HCT116 (cell line): ENCODE measurements at regions not wholly inside any gene's neighbourhood (a gene's known extent, or its start where the extent isn't known, plus 50 kb on each side); places are given as distances from the start of the nearest gene placed in this dataset.

Experiments
- ATAC-seq: fragments of 200-7000 bp; cut with Tn5 transposase; 2 replicates; pipeline ENCODE4 v1.9.1; 2020; ENCODE audit warnings: mild to moderate bottlenecking, moderate library complexity
- BruUV-seq: library from RNA; stranded (reverse); fragments of 400-500 nt; replicated peaks from 2 replicates; lab custom pipeline; 2021; lab: Mats Ljungman, UMichigan
- CTCF ChIA-PET: fragments of 300-600 bp; sonication (Branson Sonifier 250); formaldehyde crosslinking; loops from one replicate; lab custom pipeline; 2021; ENCODE audit warnings: antibody characterized with exemption; lab: Charles Lee
- POLR2A ChIA-PET: fragments of 300-600, 350-600 bp; sonication (Branson Sonifier 250); formaldehyde crosslinking; loops from one replicate; lab custom pipeline; 2021; ENCODE audit warnings: antibody characterized with exemption; lab: Charles Lee
- RAD21 ChIA-PET, 2 experiments: fragments of 300-600 bp; sonication (Branson Sonifier 250); formaldehyde crosslinking; loops; one replicate each; lab custom pipeline; 2023; ENCODE audit warnings: low total read pairs in 2 of 2; ENCODE audit not compliant: uncharacterized antibody in 2 of 2, unreplicated experiment in 2 of 2, low non-redundant PET in 1 of 2; lab: Charles Lee
- DNase-seq: peaks from one replicate; pipeline ENCODE4 v3.0.0-alpha.2; 2010; ENCODE audit warnings: low read depth, low spot score
- H2AFZ ChIP-seq: fragments of 200-600 bp; shearing (Covaris generic), sonication (generic); 2 replicates; pipeline ENCODE4 v1.6.1; 2017; ENCODE audit warnings: low read depth, mixed run types, mixed read lengths, antibody characterized with exemption, low read length; ENCODE audit not compliant: poor library complexity, severe bottlenecking
- H3K27ac ChIP-seq: 2 replicates; pipeline ENCODE4 v1.5.1; 2012; ENCODE audit warnings: low read depth, low read length
- H3K27me3 ChIP-seq: fragments of 200-600 bp; sonication (generic); 2 replicates; pipeline ENCODE4 v1.6.1; 2016; ENCODE audit warnings: mixed run types, low read length, mixed read lengths; ENCODE audit not compliant: insufficient read depth
- H3K36me3 ChIP-seq, 2 experiments: fragments of 200-500 bp in 1 of 2; fragments of 200-600 bp in 1 of 2; sonication (Bioruptor generic) in 1 of 2; sonication (generic) in 1 of 2; 2 replicates each; pipeline versions ENCODE4 v1.5.1 to v1.6.1; 2014 to 2016; ENCODE audit warnings: low read length in 2 of 2, inconsistent platforms in 1 of 2, mixed read lengths in 1 of 2, mixed run types in 1 of 2; ENCODE audit not compliant: insufficient read depth in 2 of 2, control insufficient read depth in 1 of 2
- H3K4me1 ChIP-seq, 2 experiments: fragments of 200-600 bp in 1 of 2; sonication (generic) in 1 of 2; 2 replicates each; pipeline versions ENCODE4 v1.5.1 to v1.6.1; 2012 to 2017; ENCODE audit warnings: low read length in 2 of 2, inconsistent platforms in 1 of 2, mild to moderate bottlenecking in 1 of 2, mixed read lengths in 1 of 2, mixed run types in 1 of 2, moderate library complexity in 1 of 2; ENCODE audit not compliant: insufficient read depth in 2 of 2, control insufficient read depth in 1 of 2
- H3K4me2 ChIP-seq: fragments of 200-600 bp; sonication (generic); 2 replicates; pipeline ENCODE4 v1.6.1; 2017; ENCODE audit warnings: mixed run types, low read length, mixed read lengths
- H3K4me3 ChIP-seq, 2 experiments: fragments of 200-600 bp in 1 of 2; sonication (generic) in 1 of 2; replicated peaks in 1 of 2; 2 replicates each; pipeline ENCODE4 v1.5.1; 2011 to 2016; ENCODE audit warnings: low read length in 2 of 2, control low read depth in 1 of 2, low read depth in 1 of 2, mild to moderate bottlenecking in 1 of 2, mixed read lengths in 1 of 2, mixed run types in 1 of 2
- H3K79me2 ChIP-seq: fragments of 200-600 bp; sonication (generic); 2 replicates; pipeline ENCODE4 v1.6.1; 2017; ENCODE audit warnings: mild to moderate bottlenecking, mixed run types, low read length, moderate library complexity, mixed read lengths; ENCODE audit not compliant: insufficient read depth
- H3K9ac ChIP-seq: fragments of 200-600 bp; sonication (generic); 2 replicates; pipeline ENCODE4 v1.6.1; 2016; ENCODE audit warnings: low read length, mixed read lengths
- H3K9me2 ChIP-seq: fragments of 200-600 bp; sonication (generic), shearing (Covaris generic); 2 replicates; pipeline ENCODE4 v1.6.1; 2017; ENCODE audit warnings: mixed run types, mild to moderate bottlenecking, moderate library complexity; ENCODE audit not compliant: insufficient read depth
- H3K9me3 ChIP-seq, 2 experiments: fragments of 200-500 bp in 1 of 2; fragments of 200-600 bp in 1 of 2; sonication (Bioruptor generic) in 1 of 2; sonication (generic) in 1 of 2; 2 replicates each; pipeline ENCODE4 v1.6.1; 2014 to 2017; ENCODE audit warnings: low read length in 2 of 2, mixed read lengths in 2 of 2, inconsistent platforms in 1 of 2, low read depth in 1 of 2, mild to moderate bottlenecking in 1 of 2, mixed run types in 1 of 2, moderate library complexity in 1 of 2; ENCODE audit not compliant: control insufficient read depth in 1 of 2, insufficient read depth in 1 of 2
- H4K20me1 ChIP-seq: fragments of 200-600 bp; sonication (generic), shearing (Covaris generic); 2 replicates; pipeline ENCODE4 v1.6.1; 2017; ENCODE audit warnings: mixed run types, mild to moderate bottlenecking, moderate library complexity; ENCODE audit not compliant: insufficient read depth
- CBX3 ChIP-seq: IDR thresholded peaks from 2 replicates; pipeline ENCODE4 v1.6.1; 2012; ENCODE audit warnings: low read depth
- CEBPB ChIP-seq: IDR thresholded peaks from 2 replicates; pipeline ENCODE4 v1.6.1; 2012; ENCODE audit warnings: low read depth
- EGR1 ChIP-seq: IDR thresholded peaks from 2 replicates; pipeline ENCODE4 v1.6.1; 2012; ENCODE audit warnings: low read depth
- ELF1 ChIP-seq: IDR thresholded peaks from 2 replicates; pipeline ENCODE4 v1.6.1; 2012; ENCODE audit warnings: low read depth, borderline replicate concordance
- EZH2 ChIP-seq: fragments of 200-600 bp; sonication (generic); IDR thresholded peaks from 2 replicates; pipeline ENCODE4 v1.6.1; 2017; ENCODE audit warnings: antibody characterized with exemption, mixed run types
- EZH2phosphoT487 ChIP-seq: fragments of 200-600 bp; IDR thresholded peaks from 2 replicates; pipeline ENCODE4 v1.6.1; 2018; ENCODE audit warnings: antibody characterized with exemption, borderline replicate concordance
- FOSL1 ChIP-seq: IDR thresholded peaks from 2 replicates; pipeline ENCODE4 v1.6.1; 2012; ENCODE audit warnings: low read depth
- POLR2A ChIP-seq: IDR thresholded peaks from 2 replicates; pipeline ENCODE4 v1.7.0; 2011; ENCODE audit warnings: borderline replicate concordance; ENCODE audit not compliant: insufficient read depth, insufficient read length; ENCODE audit errors: extremely low read depth
- POLR2AphosphoS5 ChIP-seq: IDR thresholded peaks from 2 replicates; pipeline ENCODE4 v1.6.1; 2011; ENCODE audit warnings: mild to moderate bottlenecking, low read depth, low read length, moderate library complexity
- RAD21 ChIP-seq: IDR thresholded peaks from 2 replicates; pipeline ENCODE4 v1.6.1; 2012; ENCODE audit warnings: low read depth, mild to moderate bottlenecking
- SIN3A ChIP-seq: IDR thresholded peaks from 2 replicates; pipeline ENCODE4 v1.6.1; 2012; ENCODE audit warnings: low read depth
- SP1 ChIP-seq: IDR thresholded peaks from 2 replicates; pipeline ENCODE4 v1.6.1; 2012; ENCODE audit warnings: low read depth
- SRF ChIP-seq: IDR thresholded peaks from 2 replicates; pipeline ENCODE4 v1.6.1; 2012; ENCODE audit warnings: low read depth
- YY1 ChIP-seq: IDR thresholded peaks from 2 replicates; pipeline ENCODE4 v1.6.1; 2011; ENCODE audit warnings: low read length, low read depth, moderate library complexity, mild to moderate bottlenecking; ENCODE audit not compliant: insufficient replicate concordance; ENCODE audit errors: extremely low read depth
- ZFX ChIP-seq: fragments of 450-650 bp; IDR thresholded peaks from 2 replicates; pipeline ENCODE4 v1.6.1; 2017
- intact Hi-C: fragments of 100-400 bp; cut with micrococcal nuclease; formaldehyde crosslinking; loops from 2 replicates; pipeline ENCODE4 v1.10.0; 2022
- TF ChIP-seq, protein P1 (sequence below): IDR thresholded peaks from 2 replicates; pipeline ENCODE4 v1.6.1; 2012
- TF ChIP-seq, protein P2 (sequence below): IDR thresholded peaks from 2 replicates; pipeline ENCODE4 v1.6.1; 2012
- TF ChIP-seq, protein P3 (sequence below), 3 experiments: fragments of 200-600 bp in 1 of 3; sonication (generic) in 1 of 3; IDR thresholded peaks in 2 of 3; conservative IDR thresholded peaks in 1 of 3; 2 replicates each; pipeline ENCODE4 v1.5.1; 2012 to 2017; ENCODE audit warnings: low read depth in 2 of 3, low read length in 2 of 3, antibody characterized with exemption in 1 of 3, borderline replicate concordance in 1 of 3, control low read depth in 1 of 3, mild to moderate bottlenecking in 1 of 3, mixed read lengths in 1 of 3, mixed run types in 1 of 3, moderate library complexity in 1 of 3; ENCODE audit not compliant: insufficient read depth in 1 of 3
- TF ChIP-seq, protein P4 (sequence below): IDR thresholded peaks from 2 replicates; pipeline ENCODE4 v1.6.1; 2012; ENCODE audit warnings: low read depth
- TF ChIP-seq, protein P5 (sequence below): IDR thresholded peaks from 2 replicates; pipeline ENCODE4 v1.6.1; 2011; ENCODE audit warnings: mild to moderate bottlenecking, low read length, moderate library complexity; ENCODE audit not compliant: insufficient replicate concordance; ENCODE audit errors: extremely low read depth

DNA sequence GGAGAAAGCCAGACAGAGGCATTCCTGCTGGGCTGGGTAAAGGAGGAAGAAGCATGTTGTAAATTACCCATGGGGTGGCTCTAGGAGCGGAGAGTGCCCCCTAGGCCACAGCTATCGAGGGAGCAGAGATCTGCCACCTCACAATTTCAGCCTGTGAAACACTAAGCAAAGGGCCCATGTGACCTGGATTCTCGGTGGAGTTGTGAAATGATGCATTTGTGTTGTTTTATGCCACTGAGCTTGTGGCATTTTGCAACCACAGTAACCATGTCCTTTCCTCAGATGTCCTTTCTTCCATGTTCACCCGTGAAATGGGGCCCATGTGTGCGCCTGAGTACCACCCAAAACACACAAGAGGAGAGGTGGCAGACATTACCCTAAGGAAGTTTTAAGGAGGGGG is 159.3 kb downstream of the SYK start:
- Histone ChIP-seq H3K4me2 (no peak overlapping the region), H3K27me3 (no peaks in the 10 kb centered on the region), H3K36me3 (no peaks in the 10 kb centered on the region), H4K20me1 (no peaks in the 10 kb centered on the region), H3K4me3 (no peak overlapping the region), H3K9me3 (no peaks in the 10 kb centered on the region), H2AFZ (no peak overlapping the region), H3K9me2 (no peaks in the 10 kb centered on the region), H3K9ac (no peak overlapping the region), H3K27ac (no peak overlapping the region), H3K4me1 (peaks cover 0 to 9% of the 10 kb centered on the region in 2 experiments; a peak in 3 of 4 replicates)
- BruUV-seq = no TSS peak
- intact Hi-C loops = no loop called here
- ATAC-seq (no peak), DNase-seq (no peak)
- CTCF ChIA-PET = no interaction called here
- TF ChIP-seq, protein P1, sequence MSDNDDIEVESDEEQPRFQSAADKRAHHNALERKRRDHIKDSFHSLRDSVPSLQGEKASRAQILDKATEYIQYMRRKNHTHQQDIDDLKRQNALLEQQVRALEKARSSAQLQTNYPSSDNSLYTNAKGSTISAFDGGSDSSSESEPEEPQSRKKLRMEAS = no peak
- TF ChIP-seq SIN3A = no peak
- TF ChIP-seq POLR2AphosphoS5 = no peak
- no peak for TF ChIP-seq EZH2phosphoT487
- no peak for TF ChIP-seq EZH2
- no peak for TF ChIP-seq ELF1
- TF ChIP-seq, protein P2, sequence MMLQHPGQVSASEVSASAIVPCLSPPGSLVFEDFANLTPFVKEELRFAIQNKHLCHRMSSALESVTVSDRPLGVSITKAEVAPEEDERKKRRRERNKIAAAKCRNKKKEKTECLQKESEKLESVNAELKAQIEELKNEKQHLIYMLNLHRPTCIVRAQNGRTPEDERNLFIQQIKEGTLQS = no peak
- TF ChIP-seq, protein P3, sequence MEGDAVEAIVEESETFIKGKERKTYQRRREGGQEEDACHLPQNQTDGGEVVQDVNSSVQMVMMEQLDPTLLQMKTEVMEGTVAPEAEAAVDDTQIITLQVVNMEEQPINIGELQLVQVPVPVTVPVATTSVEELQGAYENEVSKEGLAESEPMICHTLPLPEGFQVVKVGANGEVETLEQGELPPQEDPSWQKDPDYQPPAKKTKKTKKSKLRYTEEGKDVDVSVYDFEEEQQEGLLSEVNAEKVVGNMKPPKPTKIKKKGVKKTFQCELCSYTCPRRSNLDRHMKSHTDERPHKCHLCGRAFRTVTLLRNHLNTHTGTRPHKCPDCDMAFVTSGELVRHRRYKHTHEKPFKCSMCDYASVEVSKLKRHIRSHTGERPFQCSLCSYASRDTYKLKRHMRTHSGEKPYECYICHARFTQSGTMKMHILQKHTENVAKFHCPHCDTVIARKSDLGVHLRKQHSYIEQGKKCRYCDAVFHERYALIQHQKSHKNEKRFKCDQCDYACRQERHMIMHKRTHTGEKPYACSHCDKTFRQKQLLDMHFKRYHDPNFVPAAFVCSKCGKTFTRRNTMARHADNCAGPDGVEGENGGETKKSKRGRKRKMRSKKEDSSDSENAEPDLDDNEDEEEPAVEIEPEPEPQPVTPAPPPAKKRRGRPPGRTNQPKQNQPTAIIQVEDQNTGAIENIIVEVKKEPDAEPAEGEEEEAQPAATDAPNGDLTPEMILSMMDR (IDR thresholded peaks at IDR 0.05 in 2 of 3, conservative IDR thresholded peaks at IDR 0.05 in 1 of 3; ENCODE audit: borderline replicate concordance in 1 of 3, insufficient read depth in 1 of 3, low read depth in 2 of 3, low read length in 2 of 3) = no peak
- TF ChIP-seq RAD21 = no peak
- TF ChIP-seq EGR1 = no peak
- no peak for TF ChIP-seq SRF
- no peak for TF ChIP-seq YY1
- TF ChIP-seq, protein P4, sequence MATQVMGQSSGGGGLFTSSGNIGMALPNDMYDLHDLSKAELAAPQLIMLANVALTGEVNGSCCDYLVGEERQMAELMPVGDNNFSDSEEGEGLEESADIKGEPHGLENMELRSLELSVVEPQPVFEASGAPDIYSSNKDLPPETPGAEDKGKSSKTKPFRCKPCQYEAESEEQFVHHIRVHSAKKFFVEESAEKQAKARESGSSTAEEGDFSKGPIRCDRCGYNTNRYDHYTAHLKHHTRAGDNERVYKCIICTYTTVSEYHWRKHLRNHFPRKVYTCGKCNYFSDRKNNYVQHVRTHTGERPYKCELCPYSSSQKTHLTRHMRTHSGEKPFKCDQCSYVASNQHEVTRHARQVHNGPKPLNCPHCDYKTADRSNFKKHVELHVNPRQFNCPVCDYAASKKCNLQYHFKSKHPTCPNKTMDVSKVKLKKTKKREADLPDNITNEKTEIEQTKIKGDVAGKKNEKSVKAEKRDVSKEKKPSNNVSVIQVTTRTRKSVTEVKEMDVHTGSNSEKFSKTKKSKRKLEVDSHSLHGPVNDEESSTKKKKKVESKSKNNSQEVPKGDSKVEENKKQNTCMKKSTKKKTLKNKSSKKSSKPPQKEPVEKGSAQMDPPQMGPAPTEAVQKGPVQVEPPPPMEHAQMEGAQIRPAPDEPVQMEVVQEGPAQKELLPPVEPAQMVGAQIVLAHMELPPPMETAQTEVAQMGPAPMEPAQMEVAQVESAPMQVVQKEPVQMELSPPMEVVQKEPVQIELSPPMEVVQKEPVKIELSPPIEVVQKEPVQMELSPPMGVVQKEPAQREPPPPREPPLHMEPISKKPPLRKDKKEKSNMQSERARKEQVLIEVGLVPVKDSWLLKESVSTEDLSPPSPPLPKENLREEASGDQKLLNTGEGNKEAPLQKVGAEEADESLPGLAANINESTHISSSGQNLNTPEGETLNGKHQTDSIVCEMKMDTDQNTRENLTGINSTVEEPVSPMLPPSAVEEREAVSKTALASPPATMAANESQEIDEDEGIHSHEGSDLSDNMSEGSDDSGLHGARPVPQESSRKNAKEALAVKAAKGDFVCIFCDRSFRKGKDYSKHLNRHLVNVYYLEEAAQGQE = no peak
- no peak for TF ChIP-seq POLR2A
- no peak for TF ChIP-seq CEBPB
- no peak for TF ChIP-seq FOSL1
- no peak for TF ChIP-seq ZFX
- TF ChIP-seq SP1 = no peak
- TF ChIP-seq, protein P5, sequence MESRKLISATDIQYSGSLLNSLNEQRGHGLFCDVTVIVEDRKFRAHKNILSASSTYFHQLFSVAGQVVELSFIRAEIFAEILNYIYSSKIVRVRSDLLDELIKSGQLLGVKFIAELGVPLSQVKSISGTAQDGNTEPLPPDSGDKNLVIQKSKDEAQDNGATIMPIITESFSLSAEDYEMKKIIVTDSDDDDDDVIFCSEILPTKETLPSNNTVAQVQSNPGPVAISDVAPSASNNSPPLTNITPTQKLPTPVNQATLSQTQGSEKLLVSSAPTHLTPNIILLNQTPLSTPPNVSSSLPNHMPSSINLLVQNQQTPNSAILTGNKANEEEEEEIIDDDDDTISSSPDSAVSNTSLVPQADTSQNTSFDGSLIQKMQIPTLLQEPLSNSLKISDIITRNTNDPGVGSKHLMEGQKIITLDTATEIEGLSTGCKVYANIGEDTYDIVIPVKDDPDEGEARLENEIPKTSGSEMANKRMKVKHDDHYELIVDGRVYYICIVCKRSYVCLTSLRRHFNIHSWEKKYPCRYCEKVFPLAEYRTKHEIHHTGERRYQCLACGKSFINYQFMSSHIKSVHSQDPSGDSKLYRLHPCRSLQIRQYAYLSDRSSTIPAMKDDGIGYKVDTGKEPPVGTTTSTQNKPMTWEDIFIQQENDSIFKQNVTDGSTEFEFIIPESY = no peak
- no peak for TF ChIP-seq CBX3
- TF ChIP-seq, all 23 proteins: peak for 0
- RAD21 ChIA-PET = no interaction called here
- H3K79me2 ChIP-seq = no peaks in the 10 kb centered on the region
- POLR2A ChIA-PET = no interaction called here
